IMR-90 (cell line): ENCODE measurements at regions not wholly inside any gene's neighbourhood (a gene's known extent, or its start where the extent isn't known, plus 50 kb on each side); places are given as distances from the start of the nearest gene placed in this dataset.

ENCODE experiments used
- ATAC-seq: fragments of 200-7000 bp; cut with Tn5 transposase; 2 replicates; pipeline ENCODE4 v1.9.1; 2020; ENCODE audit warnings: low read depth, mild to moderate bottlenecking, moderate library complexity
- BruUV-seq: library from RNA; stranded (reverse); fragments of 400-500 nt; replicated peaks from 2 replicates; lab custom pipeline; 2021; lab: Mats Ljungman, UMichigan
- CTCF ChIA-PET: fragments of 300-600 bp; formaldehyde crosslinking; extraction: SDS; loops from one replicate; lab custom pipeline; 2021; ENCODE audit warnings: antibody characterized with exemption; lab: Yijun Ruan, JAX
- POLR2A ChIA-PET: fragments of 300-600 bp; sonication (Branson Sonifier 250); formaldehyde crosslinking; loops from one replicate; lab custom pipeline; 2022; ENCODE audit warnings: antibody characterized with exemption; ENCODE audit not compliant: unreplicated experiment; lab: Charles Lee
- DNase-seq: peaks from one replicate; pipeline ENCODE4 v3.0.0; 2013
- H2AFZ ChIP-seq: replicated peaks from 2 replicates; pipeline ENCODE3; 2013; ENCODE audit warnings: low read length, mild to moderate bottlenecking; ENCODE audit not compliant: poor library complexity
- H2AK5ac ChIP-seq: 2 replicates; pipeline ENCODE4 v1.6.1; 2013; ENCODE audit warnings: low read depth, low read length, inconsistent platforms
- H2AK9ac ChIP-seq: replicated peaks from 2 replicates; pipeline ENCODE3; 2013; ENCODE audit warnings: mild to moderate bottlenecking, low read depth, low read length, moderate library complexity; ENCODE audit not compliant: poor library complexity
- H2BK120ac ChIP-seq: 2 replicates; pipeline ENCODE4 v1.6.1; 2013; ENCODE audit warnings: low read depth, low read length, inconsistent platforms
- H2BK15ac ChIP-seq: 3 replicates; pipeline ENCODE4 v1.6.1; 2013; ENCODE audit warnings: low read depth, low read length, inconsistent platforms
- H2BK20ac ChIP-seq: 2 replicates; pipeline ENCODE4 v1.6.1; 2013; ENCODE audit warnings: low read depth, mild to moderate bottlenecking, inconsistent platforms, low read length, moderate library complexity
- H2BK5ac ChIP-seq: 2 replicates; pipeline ENCODE4 v1.6.1; 2013; ENCODE audit warnings: mild to moderate bottlenecking, low read depth, low read length, inconsistent platforms; ENCODE audit not compliant: poor library complexity, severe bottlenecking
- H3K14ac ChIP-seq: replicated peaks from 2 replicates; pipeline ENCODE4 v1.6.1; 2013; ENCODE audit warnings: low read depth, low read length, inconsistent platforms
- H3K18ac ChIP-seq: 2 replicates; pipeline ENCODE4 v1.6.1; 2013; ENCODE audit warnings: low read depth, low read length, control low read depth
- H3K23ac ChIP-seq: 2 replicates; pipeline ENCODE4 v1.6.1; 2013; ENCODE audit warnings: low read depth, low read length, inconsistent platforms
- H3K27ac ChIP-seq: 2 replicates; pipeline ENCODE4 v1.5.1; 2013; ENCODE audit warnings: mild to moderate bottlenecking, control low read depth, low read length; ENCODE audit not compliant: insufficient read depth
- H3K27me3 ChIP-seq: 2 replicates; pipeline ENCODE4 v1.6.1; 2013; ENCODE audit warnings: low read length; ENCODE audit not compliant: control insufficient read depth, insufficient read depth
- H3K36me3 ChIP-seq: 2 replicates; pipeline ENCODE4 v1.6.1; 2013; ENCODE audit warnings: low read length, mixed read lengths; ENCODE audit not compliant: control insufficient read depth, insufficient read depth
- H3K4ac ChIP-seq: 2 replicates; pipeline ENCODE4 v1.6.1; 2013; ENCODE audit warnings: low read depth, low read length, inconsistent platforms
- H3K4me1 ChIP-seq: 2 replicates; pipeline ENCODE4 v1.6.1; 2013; ENCODE audit warnings: low read length, mixed read lengths; ENCODE audit not compliant: control insufficient read depth, insufficient read depth
- H3K4me2 ChIP-seq: 2 replicates; pipeline ENCODE4 v1.6.1; 2013; ENCODE audit warnings: low read depth, mild to moderate bottlenecking, control low read depth, low read length, moderate library complexity
- H3K4me3 ChIP-seq: 2 replicates; pipeline ENCODE4 v1.5.1; 2013; ENCODE audit warnings: low read depth, mild to moderate bottlenecking, control low read depth, low read length, moderate library complexity; ENCODE audit not compliant: insufficient read depth
- H3K56ac ChIP-seq: 2 replicates; pipeline ENCODE4 v1.6.1; 2013; ENCODE audit warnings: low read length, inconsistent platforms; ENCODE audit not compliant: insufficient read depth; ENCODE audit errors: extremely low read depth
- H3K79me1 ChIP-seq, 2 experiments: 2 replicates each; pipeline ENCODE4 v1.6.1; 2013; ENCODE audit warnings: low read length in 2 of 2, inconsistent platforms in 1 of 2, low read depth in 1 of 2
- H3K9ac ChIP-seq: 2 replicates; pipeline ENCODE4 v1.6.1; 2013; ENCODE audit warnings: low read depth, low read length, control low read depth
- H3K9me1 ChIP-seq: 2 replicates; pipeline ENCODE4 v1.6.1; 2013; ENCODE audit warnings: low read length, inconsistent platforms; ENCODE audit not compliant: insufficient read depth
- H3K9me3 ChIP-seq: 2 replicates; pipeline ENCODE4 v1.6.1; 2013; ENCODE audit warnings: low read length; ENCODE audit not compliant: control insufficient read depth, insufficient read depth
- H4K20me1 ChIP-seq: 2 replicates; pipeline ENCODE4 v1.6.1; 2013; ENCODE audit warnings: low read length, inconsistent platforms; ENCODE audit not compliant: insufficient read depth
- H4K5ac ChIP-seq: 2 replicates; pipeline ENCODE4 v1.6.1; 2013; ENCODE audit warnings: mild to moderate bottlenecking, low read depth, low read length, control low read depth
- H4K8ac ChIP-seq, 2 experiments: 2 replicates each; pipeline ENCODE4 v1.6.1; 2013; ENCODE audit warnings: low read depth in 2 of 2, low read length in 2 of 2, control low read depth in 1 of 2, inconsistent platforms in 1 of 2
- H4K91ac ChIP-seq: 2 replicates; pipeline ENCODE4 v1.6.1; 2013; ENCODE audit warnings: low read depth, low read length, inconsistent platforms; ENCODE audit not compliant: insufficient read depth
- MAZ ChIP-seq: IDR thresholded peaks from 2 replicates; pipeline ENCODE4 v1.6.1; 2012; ENCODE audit warnings: low read depth, mild to moderate bottlenecking, low read length, improper control_type of control experiment, moderate library complexity, borderline replicate concordance
- NFE2L2 ChIP-seq: fragments of 150-350 bp; IDR thresholded peaks from 2 replicates; pipeline ENCODE4 v1.6.1; 2016; ENCODE audit warnings: low read depth, mild to moderate bottlenecking, low read length
- WGBS, 2 experiments: methylation state at CpG; one replicate each; pipeline versions ENCODE4 v1.1.5 to v1.1.7; 2013; ENCODE audit warnings: missing lambda C conversion rate in 2 of 2; ENCODE audit not compliant: insufficient read length in 1 of 2; ENCODE audit errors: extremely low coverage in 2 of 2; 5-methylcytosine and 5-hydroxymethylcytosine counted together
- dilution Hi-C: fragments of 300-500 bp; cut with HindIII; formaldehyde crosslinking; loops from one replicate; pipeline ENCODE4 v1.14.3; 2018; ENCODE audit warnings: low sequenced_read_pairs; ENCODE audit not compliant: unreplicated experiment
- in situ Hi-C: fragments of 300-500 bp; cut with MboI; formaldehyde crosslinking; loops from 3 replicates; pipeline ENCODE4 v1.14.3; 2019; ENCODE audit warnings: low sequenced_read_pairs, inconsistent platforms, mixed read lengths
- intact Hi-C: fragments of 100-400 bp; cut with micrococcal nuclease; formaldehyde crosslinking; loops from 2 replicates; pipeline ENCODE4 v1.10.0; 2022

DNA sequence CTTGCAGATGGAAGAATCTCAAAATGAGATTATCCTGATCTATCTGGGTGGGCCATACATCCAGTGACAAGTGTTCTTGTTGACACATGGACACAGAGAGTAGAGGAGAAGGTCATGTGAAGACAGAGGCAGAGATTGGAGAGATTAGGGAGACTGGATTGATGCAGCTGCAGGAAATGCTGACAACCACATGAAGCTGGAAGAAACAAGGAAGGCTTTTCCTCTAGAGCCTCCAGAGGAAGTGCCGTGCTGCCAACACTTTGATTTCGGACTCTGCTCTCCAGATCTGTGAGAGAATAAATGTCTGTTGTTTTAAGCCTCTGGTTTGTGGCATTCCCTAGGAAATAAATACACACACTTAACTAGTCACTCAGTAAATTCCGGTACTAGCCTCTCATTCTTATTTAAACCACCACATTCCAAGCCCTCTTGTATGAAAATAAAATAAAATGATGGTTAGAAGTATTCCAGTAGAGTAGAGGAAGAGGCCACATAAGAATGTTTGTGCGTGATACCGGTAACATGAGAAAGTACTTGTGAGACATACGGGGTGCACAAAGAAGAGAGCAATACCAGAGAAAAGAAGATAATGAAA is 110.9 kb upstream of the DMAC1 start:
- H3K27ac ChIP-seq: no peak overlapping the region
- no peaks in the 10 kb centered on the region for H3K79me1 ChIP-seq
- H2BK15ac ChIP-seq: no peak overlapping the region
- no peaks in the 10 kb centered on the region for H3K27me3 ChIP-seq
- no peak overlapping the region for H3K56ac ChIP-seq
- H3K4me3 ChIP-seq: no peak overlapping the region
- H2AFZ ChIP-seq: no peak overlapping the region
- no TSS peak for BruUV-seq
- H3K9ac ChIP-seq: no peak overlapping the region
- no peak overlapping the region for H3K4me2 ChIP-seq
- intact Hi-C loops (no loop called here), in situ Hi-C loops (no loop called here), dilution Hi-C loops (no loop called here)
- ChIA-PET CTCF (no interaction called here), POLR2A (no interaction called here)
- H3K9me1 ChIP-seq: no peaks in the 10 kb centered on the region
- no peak overlapping the region for H3K23ac ChIP-seq
- no peak for ATAC-seq
- H2AK9ac ChIP-seq: no peak overlapping the region
- no peak for DNase-seq
- no peaks in the 10 kb centered on the region for H3K4me1 ChIP-seq
- H4K8ac ChIP-seq: no peak overlapping the region
- H3K9me3 ChIP-seq: peaks cover 1% of the 10 kb centered on the region; the same call in 1 of the 2 replicates
- TF ChIP-seq NFE2L2: no peak
- no peak for TF ChIP-seq MAZ
- H3K14ac ChIP-seq: no peak overlapping the region
- no peak overlapping the region for H4K5ac ChIP-seq
- H3K36me3 ChIP-seq: no peaks in the 10 kb centered on the region
- H3K4ac ChIP-seq: no peak overlapping the region
- H2BK5ac ChIP-seq: no peak overlapping the region
- no peak overlapping the region for H2BK120ac ChIP-seq
- H2AK5ac ChIP-seq: no peak overlapping the region
- H4K20me1 ChIP-seq: no peaks in the 10 kb centered on the region
- WGBS, 2 experiments: 82% methylated on average over 2 of the region's 6 CpGs; no CpG with 5 or more reads in 1 of the 2 experiments
- H4K91ac ChIP-seq: no peak overlapping the region
- no peak overlapping the region for H3K18ac ChIP-seq
- no peak overlapping the region for H2BK20ac ChIP-seq
